ENCODE measurements at regions not wholly inside any gene's neighbourhood (a gene's known extent, or its start where the extent isn't known, plus 50 kb on each side); places are given as distances from the start of the nearest gene placed in this dataset. TPM values are rescaled to one million over a fixed set of nuclear protein-coding genes. Genes with fewer than 3 reads are reported as not detected.

DNA sequence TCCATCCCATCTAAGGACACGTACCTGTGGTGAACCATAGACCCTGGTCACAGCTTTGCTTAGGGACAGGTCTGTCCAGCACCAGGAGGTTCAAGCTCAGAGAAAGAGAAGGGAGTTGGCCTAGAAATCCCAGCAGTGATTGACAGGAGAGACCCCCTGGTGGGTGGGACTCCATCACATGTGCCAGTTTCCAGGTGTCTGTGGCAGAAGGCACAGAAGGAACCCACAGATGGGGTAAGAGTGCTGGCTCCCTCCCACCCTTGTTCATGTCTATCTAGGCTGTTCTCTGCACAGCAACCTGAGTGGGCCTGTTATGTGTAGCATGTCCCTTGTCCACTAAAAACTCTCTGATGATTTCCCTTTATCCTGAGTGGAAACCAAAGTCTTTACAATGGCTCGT, 54.0 kb upstream of the GRB10 start:
- TF ChIP-seq POLR2A (IDR thresholded peaks at IDR 0.05): no peak
- TF ChIP-seq, protein P1, sequence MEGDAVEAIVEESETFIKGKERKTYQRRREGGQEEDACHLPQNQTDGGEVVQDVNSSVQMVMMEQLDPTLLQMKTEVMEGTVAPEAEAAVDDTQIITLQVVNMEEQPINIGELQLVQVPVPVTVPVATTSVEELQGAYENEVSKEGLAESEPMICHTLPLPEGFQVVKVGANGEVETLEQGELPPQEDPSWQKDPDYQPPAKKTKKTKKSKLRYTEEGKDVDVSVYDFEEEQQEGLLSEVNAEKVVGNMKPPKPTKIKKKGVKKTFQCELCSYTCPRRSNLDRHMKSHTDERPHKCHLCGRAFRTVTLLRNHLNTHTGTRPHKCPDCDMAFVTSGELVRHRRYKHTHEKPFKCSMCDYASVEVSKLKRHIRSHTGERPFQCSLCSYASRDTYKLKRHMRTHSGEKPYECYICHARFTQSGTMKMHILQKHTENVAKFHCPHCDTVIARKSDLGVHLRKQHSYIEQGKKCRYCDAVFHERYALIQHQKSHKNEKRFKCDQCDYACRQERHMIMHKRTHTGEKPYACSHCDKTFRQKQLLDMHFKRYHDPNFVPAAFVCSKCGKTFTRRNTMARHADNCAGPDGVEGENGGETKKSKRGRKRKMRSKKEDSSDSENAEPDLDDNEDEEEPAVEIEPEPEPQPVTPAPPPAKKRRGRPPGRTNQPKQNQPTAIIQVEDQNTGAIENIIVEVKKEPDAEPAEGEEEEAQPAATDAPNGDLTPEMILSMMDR (IDR thresholded peaks at IDR 0.05): no peak
- no peaks in the 10 kb centered on the region for H3K27me3 ChIP-seq

DNA sequence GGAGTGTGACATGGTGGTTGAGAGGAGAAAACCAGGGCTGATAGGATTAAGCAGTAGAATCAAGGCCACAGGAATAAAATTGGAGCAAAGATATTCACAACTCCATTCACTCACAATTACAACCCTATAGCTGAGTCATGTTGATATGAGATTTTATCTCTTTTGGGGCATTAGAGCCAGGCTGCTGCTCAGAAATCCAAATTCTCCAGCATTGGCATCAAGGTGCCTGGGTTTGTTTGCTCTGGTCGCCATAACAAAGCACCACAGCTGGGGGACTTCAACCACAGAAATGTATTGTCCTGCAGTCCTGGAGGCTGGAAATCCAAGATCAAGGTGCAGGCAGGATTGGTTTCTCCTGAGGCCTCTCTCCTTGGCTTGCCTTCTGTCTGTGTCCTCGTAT, 52.5 kb upstream of the GRB10 start:
- DNase-seq: no peak
- Histone ChIP-seq H3K9me3 (no peaks in the 10 kb centered on the region), H3K4me3 (replicated peaks in 1 of 3) (no peak overlapping the region), H3K4me1 (no peaks in the 10 kb centered on the region), H3K27me3 (no peaks in the 10 kb centered on the region), H3K36me3 (no peaks in the 10 kb centered on the region), H3K27ac (no peak overlapping the region)
- WGBS, 2 donors: 83 to 92% methylated on average over 2 of the region's 2 CpGs
- intact Hi-C loops (cut with DNase I): no loop called here
- TF ChIP-seq, protein P1 (IDR thresholded peaks at IDR 0.05): no peak
- no peak for TF ChIP-seq POLR2A (IDR thresholded peaks at IDR 0.05)

More for the DNA sequence above, 54.0 kb upstream of the GRB10 start:
- Histone ChIP-seq H3K4me3 (replicated peaks in 1 of 3) (no peak overlapping the region), H3K36me3 (no peaks in the 10 kb centered on the region), H3K9me3 (no peaks in the 10 kb centered on the region), H3K4me1 (no peaks in the 10 kb centered on the region), H3K27ac (no peak overlapping the region)
- WGBS, 2 donors: 88 to 91% methylated on average over 2 of the region's 2 CpGs
- intact Hi-C loops (cut with DNase I): no loop called here
- no peak for DNase-seq

DNA sequence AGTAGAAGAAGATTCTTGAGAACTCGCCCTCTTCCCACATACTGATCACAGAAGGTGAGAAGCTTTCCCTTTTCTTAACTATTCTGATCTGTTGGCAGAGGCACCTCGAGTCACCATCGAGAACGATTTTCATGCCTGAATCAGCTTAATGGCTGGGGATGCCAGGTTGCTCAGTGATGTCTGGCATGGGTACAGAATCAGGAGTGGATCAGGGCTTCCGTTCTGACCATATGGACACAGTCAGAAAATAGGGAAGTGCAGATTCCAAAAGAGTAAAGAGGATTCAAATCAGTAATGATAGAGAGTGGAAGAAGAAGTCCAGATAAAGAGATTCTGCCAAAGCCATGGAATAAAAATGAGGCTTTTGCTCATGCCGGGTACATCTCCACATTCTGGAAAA, 52.0 kb upstream of the GRB10 start:
- intact Hi-C loops (cut with DNase I): no loop called here
- TF ChIP-seq, protein P1 (IDR thresholded peaks at IDR 0.05): no peak
- TF ChIP-seq POLR2A (IDR thresholded peaks at IDR 0.05): no peak
- H3K36me3 ChIP-seq: no peaks in the 10 kb centered on the region
- WGBS, 2 donors: 79 to 87% methylated on average over 6 of the region's 6 CpGs
- no peaks in the 10 kb centered on the region for H3K4me1 ChIP-seq
- no peak overlapping the region for H3K27ac ChIP-seq
- no peak overlapping the region for H3K4me3 ChIP-seq (replicated peaks in 1 of 3)
- no peak for DNase-seq
- no peaks in the 10 kb centered on the region for H3K27me3 ChIP-seq
- no peaks in the 10 kb centered on the region for H3K9me3 ChIP-seq

DNA sequence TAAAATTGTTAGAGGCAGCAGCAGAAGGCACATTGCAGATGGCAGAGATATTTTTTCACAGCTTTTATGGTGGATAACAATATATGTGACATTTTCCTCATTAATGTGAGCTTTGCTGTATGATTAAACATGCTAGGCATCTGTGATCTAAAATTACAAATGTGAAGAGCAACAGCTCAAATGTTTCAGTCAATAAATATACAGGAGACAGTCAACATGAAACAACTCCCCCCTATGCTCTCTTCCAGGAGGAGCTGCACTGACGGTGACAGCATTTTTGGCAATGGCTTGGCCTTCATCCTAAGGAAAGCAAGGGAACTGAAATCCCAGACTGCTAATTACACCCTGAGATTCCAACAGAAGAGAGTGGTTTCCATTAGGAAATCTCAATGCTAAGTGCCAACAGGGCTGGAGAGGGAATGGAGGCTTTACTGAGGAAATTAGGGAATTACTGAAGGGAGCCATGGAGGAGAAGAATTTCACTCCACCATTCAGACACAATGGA, 51.4 kb upstream of the GRB10 start:
- Histone ChIP-seq H3K27me3 (no peaks in the 10 kb centered on the region), H3K36me3 (no peaks in the 10 kb centered on the region), H3K27ac (no peak overlapping the region), H3K4me1 (no peaks in the 10 kb centered on the region), H3K4me3 (replicated peaks in 1 of 3) (no peak overlapping the region), H3K9me3 (no peaks in the 10 kb centered on the region)
- intact Hi-C loops (cut with DNase I): no loop called here
- TF ChIP-seq, protein P1 (IDR thresholded peaks at IDR 0.05): no peak
- no peak for TF ChIP-seq POLR2A (IDR thresholded peaks at IDR 0.05)
- DNase-seq: no peak
- 58 to 76% methylated on average over 1 of the region's 1 CpG for WGBS, 2 donors

DNA sequence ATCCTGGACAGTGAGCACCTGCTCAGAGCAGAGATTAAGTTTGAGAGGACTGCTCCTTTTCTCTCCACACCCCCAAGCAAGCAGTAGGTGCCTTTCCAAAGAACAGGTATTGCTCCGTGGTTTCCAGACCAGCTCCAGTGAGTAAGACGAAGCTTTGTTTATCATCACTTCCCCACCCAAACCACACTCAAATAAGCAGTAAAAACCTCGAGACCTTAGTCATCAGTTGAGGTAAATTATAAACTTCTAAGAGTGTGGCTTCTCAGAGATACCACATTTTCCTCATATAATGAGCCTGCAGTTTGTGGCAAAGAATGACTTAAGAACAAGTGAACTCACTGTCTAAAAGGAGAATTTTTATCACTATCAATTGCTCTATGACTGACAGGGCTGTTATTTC, 50.0 kb upstream of the GRB10 start:
- no peak overlapping the region for H3K27ac ChIP-seq
- no peak overlapping the region for H3K4me3 ChIP-seq (replicated peaks in 1 of 3)
- intact Hi-C loops (cut with DNase I): no loop called here
- no peaks in the 10 kb centered on the region for H3K9me3 ChIP-seq
- H3K36me3 ChIP-seq: no peaks in the 10 kb centered on the region
- H3K27me3 ChIP-seq: no peaks in the 10 kb centered on the region
- TF ChIP-seq, protein P1 (IDR thresholded peaks at IDR 0.05): no peak
- no peak for TF ChIP-seq POLR2A (IDR thresholded peaks at IDR 0.05)
- no peak for DNase-seq
- H3K4me1 ChIP-seq: no peaks in the 10 kb centered on the region
- WGBS, 2 donors: 73 to 86% methylated on average over 3 of the region's 3 CpGs

Small RNA genes lying in the stretch of these regions (small RNA-seq; reads per million reads assigned to genes)
- not detected for gene AC009296.1
- gene RF00394: not detected

Measured in thyroid gland (tissue), 4 donors.